T follicular helper cell (primary cell): ENCODE measurements at regions not wholly inside any gene's neighbourhood (a gene's known extent, or its start where the extent isn't known, plus 50 kb on each side); places are given as distances from the start of the nearest gene placed in this dataset.
A peak's percentile ranks its signal among the peaks of the same experiment; 100 is the strongest.
"Not testable (repeated sequence)": the region's sequence is repeated elsewhere in the genome, so short reads cannot be mapped to it uniquely, and the experiment has no call there.

Source experiments
- DNase-seq: peaks from one replicate; pipeline ENCODE4 v3.0.0-alpha.2; 2020; ENCODE audit warnings: low read depth

DNA sequence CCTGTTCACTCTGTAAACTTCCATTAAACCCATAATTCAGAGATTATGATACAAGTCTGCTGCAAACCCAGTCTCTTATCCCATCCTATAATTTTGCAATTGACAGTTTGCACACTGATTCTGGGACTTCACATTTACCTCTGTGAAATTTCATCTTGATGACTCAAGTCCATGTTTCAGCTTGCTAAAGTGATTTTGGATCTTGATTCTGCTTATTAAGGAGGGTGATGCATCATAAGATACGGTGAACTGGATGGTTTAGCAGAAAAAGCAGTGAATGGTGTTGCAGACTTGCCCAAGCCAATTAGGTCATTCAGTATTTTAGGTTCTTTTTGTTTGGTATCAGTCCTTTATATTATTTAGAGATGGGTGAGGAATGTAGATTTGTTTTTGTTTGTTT, 125.5 kb upstream of the PODXL start:
- DNase-seq: no peak

DNA sequence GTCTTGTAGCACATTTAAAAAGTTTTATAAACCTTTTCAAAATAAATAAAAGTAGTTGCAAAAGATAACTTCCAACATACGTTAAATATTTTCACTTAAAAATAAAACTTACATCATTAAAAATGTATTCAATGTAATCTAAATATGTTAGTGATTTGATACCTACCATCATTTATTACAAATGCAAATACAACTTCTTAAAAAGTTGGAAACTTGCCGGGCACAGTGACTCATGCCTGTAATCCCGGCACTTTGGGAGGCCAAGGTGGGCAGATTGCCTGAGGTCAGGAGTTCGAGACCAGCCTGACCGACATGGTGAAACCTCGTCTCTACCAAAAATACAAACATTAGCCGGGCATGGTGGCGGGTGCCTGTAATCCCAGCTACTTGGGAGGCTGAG, 122.6 kb upstream of the PODXL start:
- not testable (repeated sequence) for DNase-seq

DNA sequence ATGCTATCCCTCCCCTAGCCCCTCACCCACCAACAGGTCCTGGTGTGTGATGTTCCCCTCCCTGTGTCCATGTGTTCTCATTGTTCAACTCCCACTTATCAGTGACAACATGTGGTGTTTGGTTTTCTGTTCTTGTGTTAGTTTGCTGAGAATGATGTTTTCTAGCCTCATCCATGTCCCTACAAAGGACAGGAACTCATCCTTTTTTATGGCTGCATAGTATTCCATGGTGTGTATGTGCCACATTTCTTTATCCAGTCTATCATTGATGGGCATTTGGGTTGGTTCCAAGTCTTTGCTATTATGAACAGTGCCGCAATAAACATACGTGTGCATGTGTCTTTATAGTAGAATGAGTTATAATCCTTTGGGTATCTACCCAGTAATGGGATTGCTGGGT, 120.4 kb upstream of the PODXL start:
- DNase-seq: not testable (repeated sequence)

DNA sequence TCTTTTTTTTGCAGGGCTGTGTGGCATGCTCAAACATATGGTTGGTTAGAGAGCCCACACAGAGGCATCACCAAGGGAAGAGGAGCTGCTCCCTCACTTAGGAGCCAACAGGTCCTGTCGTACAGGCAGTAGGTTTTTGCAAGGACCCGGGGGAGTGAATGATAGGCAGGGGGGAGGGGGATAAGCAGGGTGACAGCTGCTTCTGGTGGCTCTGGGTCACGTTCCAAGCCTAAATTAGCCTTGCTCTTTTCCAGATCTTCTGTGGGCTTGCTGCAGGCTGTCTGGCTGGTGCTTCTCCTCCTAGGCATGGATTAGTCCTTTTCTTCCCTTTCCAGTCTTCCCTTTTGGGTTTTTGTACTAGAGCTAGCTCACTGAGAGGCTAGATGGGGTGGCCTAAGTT, 117.7 kb upstream of the PODXL start:
- DNase-seq: no peak

DNA sequence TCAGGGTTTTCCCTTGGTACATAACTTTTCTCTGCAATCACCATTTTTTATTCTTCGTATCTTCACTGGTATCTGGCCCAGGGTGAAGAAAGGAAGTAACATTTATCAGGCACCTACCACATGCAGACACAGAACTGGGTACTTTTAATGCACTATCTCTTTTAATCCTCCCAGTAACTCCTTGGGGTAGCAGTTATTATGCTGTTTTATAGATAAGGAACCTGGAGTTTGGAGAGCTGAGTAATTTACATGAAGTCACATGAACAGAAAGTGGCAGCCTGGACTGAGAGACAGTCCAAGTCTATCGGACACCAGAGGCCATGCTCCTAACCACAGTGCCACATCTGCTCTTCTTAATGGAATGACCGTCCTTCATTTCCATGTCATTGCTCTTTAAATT, 117.1 kb upstream of the PODXL start:
- DNase-seq: no peak

DNA sequence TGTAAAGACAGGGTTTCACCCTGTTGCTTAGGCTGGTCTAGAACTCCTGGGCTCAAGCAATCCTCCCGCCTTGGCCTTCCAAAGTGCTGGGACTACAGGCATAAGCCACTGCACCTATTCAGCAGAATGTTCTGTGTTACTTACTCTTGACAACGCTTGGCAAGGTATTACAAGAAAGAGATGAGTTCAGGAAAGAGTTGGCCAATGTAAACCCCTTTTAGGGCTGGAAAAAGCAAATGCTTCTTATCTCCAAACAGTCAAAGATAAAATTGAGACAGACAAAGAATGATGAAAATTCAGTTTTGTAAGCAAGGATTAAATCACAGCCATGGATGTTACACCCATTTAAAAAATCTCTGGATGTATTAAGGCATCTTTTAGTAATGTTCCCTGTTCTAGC, 114.0 kb upstream of the PODXL start:
- no peak for DNase-seq

DNA sequence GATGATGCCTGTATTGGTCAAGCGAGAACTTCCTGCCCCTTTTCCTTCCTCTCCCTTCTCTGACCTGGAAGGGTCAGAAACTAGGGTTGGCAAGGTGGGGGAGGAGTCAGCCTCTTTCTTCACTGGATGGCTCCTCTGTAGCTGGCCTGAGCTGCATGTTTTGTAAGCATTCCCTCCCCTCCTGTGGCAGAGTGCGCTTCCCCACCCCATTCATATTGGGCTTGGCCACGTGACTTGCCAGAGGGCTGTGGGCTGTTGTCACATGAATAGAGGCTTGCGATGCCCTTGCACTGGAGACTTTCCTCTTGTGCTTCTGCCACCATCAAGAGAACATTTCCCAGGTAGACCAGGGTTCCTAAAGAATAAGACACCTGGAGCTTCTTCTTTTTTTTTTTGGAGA, 111.3 kb upstream of the PODXL start:
- no peak for DNase-seq

DNA sequence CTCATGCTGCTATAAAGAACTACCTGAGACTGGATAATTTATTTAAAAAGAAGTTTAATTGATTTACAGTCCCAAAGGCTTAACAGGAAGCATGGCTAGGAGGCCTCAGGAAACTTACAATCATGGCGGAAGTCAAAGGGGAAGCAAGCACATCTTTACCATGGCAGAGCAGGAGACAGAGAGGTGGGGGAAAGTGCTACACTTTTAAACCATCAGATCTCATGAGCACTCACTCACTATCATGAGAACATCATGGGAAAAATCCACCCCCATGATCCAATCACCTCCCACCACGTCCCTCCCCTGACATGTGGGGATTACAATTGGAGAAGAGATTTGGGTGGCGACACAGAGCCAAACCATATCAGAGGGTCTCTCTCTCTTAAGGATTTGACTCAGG, 108.6 kb upstream of the PODXL start:
- DNase-seq: no peak

DNA sequence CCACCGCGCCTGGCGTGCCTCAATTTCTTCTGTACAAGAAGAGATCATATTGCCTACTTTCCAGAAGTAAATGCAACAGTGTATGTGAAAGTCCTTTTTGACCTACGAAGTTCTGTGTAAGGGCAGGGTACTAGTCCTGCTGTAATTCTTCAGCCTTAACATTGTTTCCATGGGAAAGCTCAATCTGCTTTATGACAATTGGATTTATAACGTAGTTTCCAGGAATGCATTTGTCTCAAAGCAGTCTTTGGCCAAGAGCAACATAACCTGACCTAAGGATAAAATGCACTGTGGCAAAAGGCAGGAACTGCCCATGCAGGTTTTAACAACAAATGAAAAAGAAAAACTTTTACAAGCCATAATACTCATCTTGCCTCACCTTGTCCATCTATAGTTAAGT, 108.1 kb upstream of the PODXL start:
- DNase-seq: no peak

DNA sequence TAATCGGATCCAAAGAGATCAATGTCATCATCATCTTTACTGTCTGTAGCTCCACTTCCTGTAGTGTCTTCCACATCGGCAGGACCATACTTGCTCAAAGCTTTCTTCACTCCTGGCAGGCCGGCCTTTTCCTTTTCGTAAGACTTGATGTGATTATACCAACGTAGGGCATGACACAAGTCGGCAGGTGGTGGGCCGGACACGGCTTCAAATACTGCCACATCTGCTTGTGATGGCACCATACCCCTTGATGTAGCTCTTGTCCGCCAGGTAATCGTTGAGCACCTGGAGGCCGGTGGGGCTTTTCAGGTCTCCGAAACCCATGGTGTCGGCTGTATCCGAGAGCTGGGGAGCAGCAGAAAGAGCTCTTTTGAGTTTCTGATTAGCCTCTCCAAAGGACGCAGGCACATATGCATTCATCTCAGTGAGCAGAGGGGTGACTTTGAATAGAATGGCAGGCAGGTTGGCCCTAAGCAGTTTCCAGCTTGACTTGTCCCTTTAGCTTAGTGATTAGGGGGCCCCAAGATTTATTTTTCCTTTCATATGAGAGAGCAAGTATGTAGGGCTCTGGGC, 106.0 kb upstream of the PODXL start:
- not testable (repeated sequence) for DNase-seq

DNA sequence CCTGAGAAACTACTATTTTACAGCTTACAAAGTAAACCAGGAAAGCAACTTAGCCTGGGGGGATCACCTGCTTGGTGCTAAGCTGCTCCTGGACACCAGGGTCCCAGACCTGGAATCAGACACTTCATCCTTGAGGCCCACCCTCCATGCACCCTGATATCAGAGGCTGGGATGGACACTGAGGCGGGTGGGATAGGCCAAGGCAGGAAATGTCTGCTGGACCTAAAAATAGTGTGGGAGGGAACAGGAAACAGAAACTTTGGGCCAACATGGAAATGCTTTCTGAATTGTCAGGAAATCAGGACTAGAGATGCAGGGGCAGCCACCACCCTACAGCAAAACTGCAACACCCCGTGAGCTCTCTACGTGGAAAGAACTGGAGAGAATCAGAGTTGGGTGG, 101.5 kb upstream of the PODXL start:
- no peak for DNase-seq

DNA sequence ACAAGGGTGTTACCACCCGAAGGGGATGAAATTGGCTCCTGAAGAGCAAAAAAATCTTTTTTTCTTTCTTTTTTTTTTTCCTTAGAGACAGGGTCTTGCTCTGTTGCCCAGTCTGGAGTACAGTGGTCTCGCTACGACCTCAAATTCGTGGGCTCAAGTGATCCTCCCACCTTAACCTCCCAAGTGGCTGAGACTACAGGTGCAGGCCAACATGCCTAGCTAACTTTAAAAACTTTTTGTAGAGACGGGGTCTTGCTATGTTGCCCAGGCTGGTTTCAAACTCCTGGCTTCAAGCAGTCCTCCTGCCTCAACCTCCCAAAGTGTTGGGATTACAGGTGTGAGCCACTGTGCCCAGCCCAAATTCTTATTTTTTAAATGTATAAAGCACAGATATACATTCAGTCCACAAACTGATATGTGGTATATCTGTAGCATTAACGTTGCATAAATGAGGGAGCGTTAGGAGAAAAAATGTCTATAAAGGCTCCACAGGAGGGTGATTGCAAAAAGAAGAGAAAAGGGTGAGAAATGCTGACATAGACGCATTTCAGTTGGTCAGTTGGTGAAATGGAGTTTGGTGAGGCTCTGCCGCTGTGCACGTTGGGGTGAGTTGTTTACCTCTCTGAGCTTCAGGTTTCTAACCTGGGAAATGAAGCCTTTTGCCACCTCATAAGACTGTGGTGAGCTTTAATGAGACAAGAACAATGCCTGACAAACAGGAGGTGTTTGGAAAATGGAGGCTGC, 100.7 kb upstream of the PODXL start:
- no peak for DNase-seq

DNA sequence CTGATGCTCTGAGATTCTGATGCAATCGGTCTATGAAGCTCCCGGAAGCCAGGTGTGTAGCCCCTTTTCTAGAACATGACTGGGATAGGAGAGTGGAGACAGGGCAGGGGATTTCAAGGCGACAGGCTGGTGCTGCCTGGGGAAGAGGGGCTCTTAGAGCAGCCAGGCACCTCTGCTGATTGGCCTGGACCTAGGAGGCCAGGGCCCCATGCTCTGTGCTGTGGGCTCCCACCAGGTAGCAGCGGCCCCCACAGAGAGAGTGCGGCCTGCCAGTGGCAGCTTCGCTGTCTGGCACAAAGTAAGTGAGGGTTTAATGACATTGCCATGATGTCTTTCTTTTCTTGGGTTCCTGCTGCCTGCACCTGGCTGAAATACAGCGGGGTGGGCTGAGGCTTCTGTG, 99.4 kb upstream of the PODXL start:
- no peak for DNase-seq

DNA sequence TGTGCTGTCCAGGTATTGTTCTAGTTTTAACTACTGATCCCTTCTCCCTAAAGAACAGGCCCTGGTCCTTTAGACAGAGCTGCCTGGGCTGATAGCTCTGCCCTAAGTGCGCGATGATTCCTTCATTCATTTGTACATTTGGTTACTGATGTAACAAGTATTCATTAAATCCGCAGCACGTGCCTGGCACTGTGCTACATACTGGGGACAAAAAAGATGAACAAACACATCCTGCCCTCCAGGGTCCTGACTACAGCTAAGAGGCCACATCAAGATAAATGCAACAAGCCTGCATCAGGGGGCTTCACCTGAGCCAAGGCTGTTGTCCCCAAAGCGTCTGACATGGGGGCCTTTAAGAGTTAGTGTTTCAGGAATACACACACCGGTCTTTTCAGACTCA, 99.0 kb upstream of the PODXL start:
- no peak for DNase-seq

DNA sequence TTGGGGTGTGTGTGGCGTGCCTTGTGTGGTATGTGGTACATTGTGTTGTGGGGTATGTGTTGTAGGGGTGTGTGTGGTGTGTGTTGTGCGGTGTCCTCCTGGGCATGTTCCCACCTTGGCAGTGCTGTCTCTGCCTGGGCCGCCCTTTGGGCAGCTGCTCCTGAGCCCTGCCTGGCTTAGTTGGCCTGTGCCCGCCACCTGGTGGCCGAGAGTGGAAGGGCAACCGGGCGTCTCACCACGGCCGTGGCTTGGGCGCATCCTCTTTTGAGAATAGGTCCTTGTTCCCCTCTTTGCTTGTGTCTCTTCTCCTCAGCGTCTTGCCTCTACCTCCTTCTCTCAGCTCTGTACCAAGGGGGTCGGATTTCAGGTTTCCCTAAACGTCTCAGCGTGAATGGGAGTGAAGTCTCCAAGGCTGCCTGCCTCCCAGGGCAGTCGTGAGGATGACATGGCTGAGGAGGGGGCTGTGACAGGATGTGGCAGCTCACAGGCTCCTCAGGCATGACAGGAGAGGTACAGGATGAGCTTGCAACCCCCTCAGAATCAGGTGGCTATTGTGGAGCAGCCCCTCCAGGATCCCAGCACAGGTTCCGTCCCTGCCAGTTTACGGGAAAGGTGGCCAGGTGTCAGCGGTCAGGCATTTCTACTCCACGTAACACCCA, 98.4 kb upstream of the PODXL start:
- peak; percentile 61 for DNase-seq

DNA sequence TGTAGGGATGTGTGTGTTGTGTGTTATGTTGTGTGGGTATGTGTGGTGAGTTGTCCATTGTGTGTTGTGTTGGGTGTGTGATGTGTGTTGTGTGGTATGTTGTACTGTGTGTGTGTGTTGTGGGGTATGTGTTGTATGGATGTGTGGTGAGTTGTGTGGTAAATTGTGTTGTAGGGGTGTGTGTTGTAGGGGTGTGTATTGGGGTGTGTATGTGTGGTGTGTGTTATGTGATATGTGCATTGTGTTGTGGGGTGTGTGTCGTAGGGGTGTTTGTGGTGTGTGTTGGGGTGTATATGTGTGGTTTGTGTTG, 97.8 kb upstream of the PODXL start:
- no peak for DNase-seq

DNA sequence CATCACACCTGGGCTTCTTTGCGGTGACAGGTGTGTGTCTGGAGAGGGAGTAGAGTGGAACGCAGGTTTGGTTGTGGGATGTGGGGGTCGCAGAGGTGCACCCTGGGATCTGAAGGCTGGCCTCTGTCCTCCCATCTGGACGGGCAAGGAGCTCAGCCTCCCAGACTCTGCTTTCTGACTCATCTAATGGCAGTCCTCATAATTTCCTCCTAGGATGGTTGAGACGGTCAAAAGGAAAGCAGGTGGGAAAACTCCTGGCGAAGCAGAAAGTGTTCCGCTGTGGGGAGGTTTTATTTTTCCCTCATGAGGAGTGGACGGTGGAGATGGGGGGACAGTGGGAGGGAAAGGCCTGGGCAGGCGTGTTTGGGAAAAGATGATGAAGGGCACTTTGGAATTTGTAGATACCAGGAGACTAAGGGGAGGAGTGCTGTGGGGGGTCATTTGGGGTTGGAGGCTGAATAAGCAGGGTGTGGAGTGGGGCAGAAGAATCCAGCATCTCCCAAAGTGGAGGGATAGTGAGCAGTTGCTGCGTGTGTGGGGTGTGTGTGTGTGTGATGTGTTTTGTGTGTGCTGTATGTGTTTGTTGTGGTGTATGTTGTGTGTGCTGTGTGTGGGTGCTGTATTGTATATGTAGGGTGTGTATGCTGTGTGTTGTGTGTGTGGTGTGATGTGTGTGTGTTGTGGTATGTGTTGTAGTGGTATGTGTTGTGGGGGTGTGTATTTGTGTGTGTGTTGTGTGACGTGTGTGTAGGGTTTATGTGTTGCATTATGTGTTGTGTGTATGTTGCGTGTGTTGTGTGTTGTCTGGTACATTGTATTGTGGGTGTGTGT, 97.2 kb upstream of the PODXL start:
- DNase-seq: no peak

DNA sequence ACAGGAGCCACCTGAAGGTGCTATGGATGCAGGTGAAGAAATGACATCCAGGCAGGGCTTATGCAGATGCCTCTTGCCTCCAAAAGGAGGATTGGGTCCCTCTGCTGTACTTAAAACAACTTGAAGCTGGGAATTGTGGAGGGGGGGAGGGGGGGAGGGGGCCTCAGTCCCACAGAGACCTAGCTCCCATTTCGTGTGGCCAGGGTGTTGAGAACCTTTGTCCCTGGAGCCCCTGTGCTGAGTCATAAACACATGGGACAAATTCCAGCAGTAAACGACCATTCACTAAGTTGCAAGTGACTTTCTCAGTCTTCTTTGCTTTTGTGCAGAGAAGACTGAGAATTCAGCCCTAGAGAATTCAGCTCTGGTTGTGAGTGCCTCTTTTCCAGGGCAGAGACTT, 96.5 kb upstream of the PODXL start:
- DNase-seq: no peak

DNA sequence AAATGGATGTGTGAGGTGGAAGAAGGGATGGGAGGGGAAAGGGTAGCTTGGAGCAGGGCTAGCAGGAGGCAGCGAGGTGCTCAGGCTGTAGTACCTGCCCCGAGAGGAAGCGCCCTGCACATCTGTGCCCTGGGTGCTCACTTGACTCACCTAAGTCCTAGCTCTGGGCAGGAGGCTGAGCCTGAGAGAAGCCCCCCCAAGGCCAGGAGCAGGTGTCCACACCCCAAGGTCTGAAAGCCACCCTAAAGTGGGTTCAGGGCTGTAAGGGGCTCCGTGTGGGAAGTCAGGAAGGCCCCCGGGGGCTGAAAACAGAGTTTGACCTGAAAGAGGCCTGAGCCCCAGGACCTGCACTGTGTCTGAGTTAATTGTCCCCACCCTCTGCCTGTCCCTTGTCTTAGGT, 95.8 kb upstream of the PODXL start:
- DNase-seq: no peak

DNA sequence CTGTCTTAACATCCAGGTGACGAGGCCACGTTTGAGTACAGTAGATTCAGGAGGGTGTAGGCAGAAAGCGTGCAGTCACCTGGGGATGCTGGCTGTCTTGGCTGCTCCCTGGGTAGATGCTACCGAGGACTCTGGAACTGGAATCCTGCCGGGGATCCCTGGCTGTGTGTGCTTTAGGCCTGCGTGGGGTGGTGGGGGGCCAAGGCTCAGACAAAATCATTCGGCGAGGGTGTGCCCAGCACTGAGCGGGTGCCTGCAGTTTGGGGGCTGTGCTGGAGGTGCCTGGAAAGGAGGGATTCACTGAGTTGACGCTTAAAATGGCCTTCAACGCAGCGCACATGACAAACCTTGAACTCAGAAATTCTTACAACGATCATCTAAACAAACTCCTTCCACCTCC, 93.5 kb upstream of the PODXL start:
- no peak for DNase-seq

DNA sequence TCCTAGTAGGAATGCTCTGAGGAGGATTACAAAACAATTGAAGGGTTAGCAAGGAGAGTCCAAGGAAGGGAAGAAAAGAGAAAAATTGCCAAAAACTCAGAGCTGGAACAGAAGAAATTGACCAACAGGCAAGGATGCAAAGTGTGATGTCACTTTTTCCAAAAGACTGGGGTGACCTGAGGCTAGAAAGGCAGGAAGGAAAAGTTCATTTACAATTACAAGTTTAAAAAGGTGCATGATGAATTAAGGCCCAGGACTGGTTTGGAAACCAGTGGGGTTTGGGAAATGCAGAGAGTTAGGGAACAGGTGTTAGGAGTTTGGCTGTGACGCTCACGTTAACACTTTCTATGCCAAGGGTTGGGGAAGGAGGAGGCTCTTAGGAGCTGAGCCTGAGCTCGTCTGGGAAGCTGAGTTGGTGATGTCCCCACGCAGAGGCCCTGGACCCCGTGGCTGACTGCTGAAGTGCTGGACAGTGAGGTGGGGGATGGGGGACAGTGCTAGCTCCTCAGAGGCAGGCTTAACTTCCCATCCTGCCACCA, 92.6 kb upstream of the PODXL start:
- DNase-seq: no peak

DNA sequence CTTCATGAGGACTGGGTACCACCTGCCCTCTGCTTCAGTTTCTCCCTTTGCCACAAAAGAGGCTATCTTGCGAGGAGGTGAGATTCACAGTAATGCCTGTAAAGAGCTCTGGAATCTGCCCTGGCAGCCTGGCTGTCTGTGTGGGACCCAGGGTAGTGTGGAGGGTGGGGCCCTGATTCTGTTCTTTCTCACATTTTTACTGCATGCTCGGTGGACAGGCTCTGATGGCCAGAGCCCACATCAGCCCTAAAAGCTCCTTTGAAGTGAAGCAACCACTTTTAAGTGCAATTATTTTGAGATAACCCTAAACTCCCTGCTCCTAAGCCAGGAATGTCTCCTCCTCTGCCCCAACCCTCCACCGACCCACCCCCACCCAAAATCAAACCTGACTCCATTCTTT, 92.1 kb upstream of the PODXL start:
- no peak for DNase-seq

DNA sequence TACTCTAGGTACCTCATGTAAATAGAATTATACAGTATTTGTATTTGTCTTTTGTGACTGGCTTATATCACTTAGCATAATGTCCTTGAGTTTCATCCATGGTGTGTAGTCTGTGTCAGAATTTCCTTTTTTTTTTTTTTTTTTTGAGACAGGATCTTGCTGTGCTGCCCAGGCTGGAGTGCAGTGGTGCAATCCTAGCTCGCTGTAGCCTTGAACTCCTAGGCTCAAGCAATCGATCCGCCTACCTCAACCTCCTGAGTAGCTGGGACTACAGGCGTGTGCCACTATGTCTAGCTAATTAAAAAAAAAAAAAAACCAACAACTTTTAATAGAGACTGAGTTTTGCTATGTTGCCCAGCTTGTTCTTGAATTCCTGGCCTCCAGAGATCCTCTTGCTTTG, 89.8 kb upstream of the PODXL start:
- DNase-seq: no peak
